Erythroblast (primary cell): ENCODE measurements at regions not wholly inside any gene's neighbourhood (a gene's known extent, or its start where the extent isn't known, plus 50 kb on each side); places are given as distances from the start of the nearest gene placed in this dataset.

Experiments used
- GATA1 ChIP-seq: IDR thresholded peaks from 2 replicates; pipeline ENCODE4 v1.6.1; 2011; ENCODE audit warnings: low read depth, mild to moderate bottlenecking, control low read depth, low read length, moderate library complexity
- POLR2A ChIP-seq: IDR thresholded peaks from 2 replicates; pipeline ENCODE4 v1.6.1; 2011; ENCODE audit warnings: mild to moderate bottlenecking, low read length

DNA sequence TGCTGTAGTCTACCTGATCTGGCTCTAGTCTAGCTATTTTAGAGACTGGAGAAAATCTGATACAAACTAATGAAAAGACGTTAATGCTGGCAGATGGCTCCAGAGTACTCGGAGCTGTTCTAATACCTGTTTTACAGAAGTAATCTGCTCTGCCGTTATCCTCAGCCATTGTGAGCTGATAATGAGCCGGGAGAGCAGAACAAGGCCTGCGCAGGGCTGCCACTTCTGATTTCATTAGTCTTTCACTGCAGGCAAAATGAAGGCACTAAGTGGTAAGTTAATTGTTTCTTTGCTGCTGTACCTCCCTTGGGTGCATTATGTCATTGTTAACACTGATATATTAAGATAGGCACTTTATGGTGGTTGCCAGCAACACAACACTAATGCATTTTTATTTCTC, 456.4 kb upstream of the PFKP start:
- no peak for TF ChIP-seq POLR2A
- no peak for TF ChIP-seq GATA1
